ENCODE measurements at regions not wholly inside any gene's neighbourhood (a gene's known extent, or its start where the extent isn't known, plus 50 kb on each side); places are given as distances from the start of the nearest gene placed in this dataset.

- Histone ChIP-seq H3K27ac (ENCODE audit: low read depth, low read length) (no peak overlapping the region), H3K9me3 (ENCODE audit: insufficient read depth, low read length) (no peaks in the 10 kb centered on the region), H4K20me1 (ENCODE audit: low read depth, low read length) (no peaks in the 10 kb centered on the region), H3K4me2 (ENCODE audit: low read depth, low read length, poor library complexity, severe bottlenecking) (no peak overlapping the region), H3K79me2 (ENCODE audit: insufficient read depth, low read length) (no peaks in the 10 kb centered on the region), H2AFZ (ENCODE audit: low read depth, low read length, severe bottlenecking) (no peak overlapping the region), H3K27me3 (ENCODE audit: low read length) (no peaks in the 10 kb centered on the region), H3F3A (ENCODE audit: insufficient read depth) (no peaks in the 10 kb centered on the region), H3K36me3 (ENCODE audit: low read length) (no peaks in the 10 kb centered on the region), H3K4me3 (ENCODE audit: insufficient read depth, low read length, poor library complexity, severe bottlenecking) (no peak overlapping the region), H3K9me2 (replicated peaks; ENCODE audit: insufficient read depth, low read length) (no peaks in the 10 kb centered on the region), H3K9ac (ENCODE audit: low read length) (no peak overlapping the region)
- TF ChIP-seq EZH2phosphoT487 (conservative IDR thresholded peaks at IDR 0.05; ENCODE audit: low read length): no peak
- TF ChIP-seq, protein P1, sequence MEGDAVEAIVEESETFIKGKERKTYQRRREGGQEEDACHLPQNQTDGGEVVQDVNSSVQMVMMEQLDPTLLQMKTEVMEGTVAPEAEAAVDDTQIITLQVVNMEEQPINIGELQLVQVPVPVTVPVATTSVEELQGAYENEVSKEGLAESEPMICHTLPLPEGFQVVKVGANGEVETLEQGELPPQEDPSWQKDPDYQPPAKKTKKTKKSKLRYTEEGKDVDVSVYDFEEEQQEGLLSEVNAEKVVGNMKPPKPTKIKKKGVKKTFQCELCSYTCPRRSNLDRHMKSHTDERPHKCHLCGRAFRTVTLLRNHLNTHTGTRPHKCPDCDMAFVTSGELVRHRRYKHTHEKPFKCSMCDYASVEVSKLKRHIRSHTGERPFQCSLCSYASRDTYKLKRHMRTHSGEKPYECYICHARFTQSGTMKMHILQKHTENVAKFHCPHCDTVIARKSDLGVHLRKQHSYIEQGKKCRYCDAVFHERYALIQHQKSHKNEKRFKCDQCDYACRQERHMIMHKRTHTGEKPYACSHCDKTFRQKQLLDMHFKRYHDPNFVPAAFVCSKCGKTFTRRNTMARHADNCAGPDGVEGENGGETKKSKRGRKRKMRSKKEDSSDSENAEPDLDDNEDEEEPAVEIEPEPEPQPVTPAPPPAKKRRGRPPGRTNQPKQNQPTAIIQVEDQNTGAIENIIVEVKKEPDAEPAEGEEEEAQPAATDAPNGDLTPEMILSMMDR (IDR thresholded peaks at IDR 0.05; ENCODE audit: insufficient read depth, low read length, poor library complexity, severe bottlenecking): no peak
Measured at GRCh38 chrX:9301836-9302235, 163.0 kb upstream of the TBL1X start.

GRCh38 chrX:9302381-9302780 lies 162.5 kb upstream of the TBL1X start:
- H3K4me3 ChIP-seq (ENCODE audit: insufficient read depth, low read length, poor library complexity, severe bottlenecking): no peak overlapping the region
- TF ChIP-seq, protein P1 (IDR thresholded peaks at IDR 0.05; ENCODE audit: insufficient read depth, low read length, poor library complexity, severe bottlenecking): no peak
- no peak for TF ChIP-seq EZH2phosphoT487 (conservative IDR thresholded peaks at IDR 0.05; ENCODE audit: low read length)

DNA sequence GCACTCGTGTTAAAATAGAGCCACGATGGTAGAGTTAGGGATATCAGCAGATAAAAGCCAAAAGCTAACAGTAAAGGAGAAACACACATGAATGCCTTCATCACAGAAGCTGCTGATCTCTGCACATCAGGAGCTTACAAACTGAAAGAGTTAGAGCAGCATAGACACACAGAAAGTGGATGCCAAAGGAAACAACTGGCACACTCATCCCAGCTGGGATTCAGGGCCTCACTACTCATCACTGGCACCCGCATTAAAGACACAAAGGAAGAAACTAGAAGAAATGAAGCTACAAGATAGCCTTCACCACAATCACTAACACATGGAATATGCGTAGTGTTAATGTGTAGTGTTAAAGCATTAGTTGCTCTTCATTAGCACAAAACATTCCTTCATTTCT lies 156.4 kb upstream of the TBL1X start:
- Histone ChIP-seq H4K20me1 (ENCODE audit: low read depth, low read length) (no peaks in the 10 kb centered on the region), H3K9me3 (ENCODE audit: insufficient read depth, low read length) (no peaks in the 10 kb centered on the region), H3K36me3 (ENCODE audit: low read length) (no peaks in the 10 kb centered on the region), H3K79me2 (ENCODE audit: insufficient read depth, low read length) (no peaks in the 10 kb centered on the region), H3K9ac (ENCODE audit: low read length) (no peak overlapping the region), H3K27ac (ENCODE audit: low read depth, low read length) (no peak overlapping the region), H3K4me2 (ENCODE audit: low read depth, low read length, poor library complexity, severe bottlenecking) (no peak overlapping the region), H3K27me3 (ENCODE audit: low read length) (no peaks in the 10 kb centered on the region), H3F3A (ENCODE audit: insufficient read depth) (no peaks in the 10 kb centered on the region), H3K4me3 (ENCODE audit: insufficient read depth, low read length, poor library complexity, severe bottlenecking) (no peak overlapping the region), H3K9me2 (replicated peaks; ENCODE audit: insufficient read depth, low read length) (no peaks in the 10 kb centered on the region), H2AFZ (ENCODE audit: low read depth, low read length, severe bottlenecking) (no peak overlapping the region)
- TF ChIP-seq, protein P1 (IDR thresholded peaks at IDR 0.05; ENCODE audit: insufficient read depth, low read length, poor library complexity, severe bottlenecking): no peak
- TF ChIP-seq EZH2phosphoT487 (conservative IDR thresholded peaks at IDR 0.05; ENCODE audit: low read length): no peak

More at GRCh38 chrX:9302381-9302780, 162.5 kb upstream of the TBL1X start:
- no peaks in the 10 kb centered on the region for H3K36me3 ChIP-seq (ENCODE audit: low read length)
- H2AFZ ChIP-seq (ENCODE audit: low read depth, low read length, severe bottlenecking): no peak overlapping the region
- no peak overlapping the region for H3K9ac ChIP-seq (ENCODE audit: low read length)
- no peaks in the 10 kb centered on the region for H3K9me2 ChIP-seq (replicated peaks; ENCODE audit: insufficient read depth, low read length)
- H3K9me3 ChIP-seq (ENCODE audit: insufficient read depth, low read length): no peaks in the 10 kb centered on the region
- no peaks in the 10 kb centered on the region for H4K20me1 ChIP-seq (ENCODE audit: low read depth, low read length)
- no peaks in the 10 kb centered on the region for H3K27me3 ChIP-seq (ENCODE audit: low read length)
- H3F3A ChIP-seq (ENCODE audit: insufficient read depth): no peaks in the 10 kb centered on the region
- H3K4me2 ChIP-seq (ENCODE audit: low read depth, low read length, poor library complexity, severe bottlenecking): no peak overlapping the region
- H3K27ac ChIP-seq (ENCODE audit: low read depth, low read length): no peak overlapping the region
- no peaks in the 10 kb centered on the region for H3K79me2 ChIP-seq (ENCODE audit: insufficient read depth, low read length)

All from SU-DHL-6 (cell line).